Tibial nerve (tissue), 4 donors: ENCODE measurements at regions not wholly inside any gene's neighbourhood (a gene's known extent, or its start where the extent isn't known, plus 50 kb on each side); places are given as distances from the start of the nearest gene placed in this dataset.
"Not testable (repeated sequence)": the region's sequence is repeated elsewhere in the genome, so short reads cannot be mapped to it uniquely, and the experiment has no call there.

Source experiments
- DNase-seq, 2 donors: peaks; one replicate each; pipeline ENCODE4 v3.0.0-alpha.2; 2019; ENCODE audit warnings: low spot score in 2 of 2
- H3K27ac ChIP-seq, 4 donors: fragments of 200-600 bp; sonication (generic) in 3 of 4; one replicate each; pipeline ENCODE4 v1.5.1; 2017 to 2019; ENCODE audit warnings: mild to moderate bottlenecking in 1 of 4
- H3K27me3 ChIP-seq, 2 donors: fragments of 200-600 bp; sonication (generic) in 1 of 2; one replicate each; pipeline versions ENCODE4 v1.5.1 to v1.6.0; 2017 to 2019
- H3K36me3 ChIP-seq, 3 donors: fragments of 200-600 bp; sonication (generic); one replicate each; pipeline ENCODE4 v1.5.1; 2018 to 2019
- H3K4me1 ChIP-seq, 4 donors: fragments of 200-600 bp; sonication (generic) in 3 of 4; one replicate each; pipeline ENCODE4 v1.5.1; 2017 to 2019
- H3K4me3 ChIP-seq, 4 donors: fragments of 200-600 bp; sonication (generic) in 3 of 4; one replicate each; pipeline ENCODE4 v1.5.1; 2017 to 2019; ENCODE audit warnings: mild to moderate bottlenecking in 1 of 4, moderate library complexity in 1 of 4
- H3K9me3 ChIP-seq, 4 donors: fragments of 200-600 bp; sonication (generic) in 3 of 4; one replicate each; pipeline ENCODE4 v1.5.1; 2017 to 2019
- CTCF ChIP-seq, 5 experiments: fragments of 200-600 bp in 3 of 5; fragments of 450-650 bp in 2 of 5; sonication (generic) in 3 of 5; IDR thresholded peaks; one replicate each; pipeline ENCODE4 v1.5.1; 2016 to 2019; ENCODE audit warnings: antibody characterized with exemption in 5 of 5, mild to moderate bottlenecking in 3 of 5, moderate library complexity in 2 of 5
- EP300 ChIP-seq, 2 donors: sonication (generic); formaldehyde crosslinking; IDR thresholded peaks; one replicate each; pipeline ENCODE4 v1.6.1; 2017; ENCODE audit warnings: antibody characterized with exemption in 2 of 2, mild to moderate bottlenecking in 1 of 2
- POLR2A ChIP-seq, 2 donors: fragments of 450-650 bp; IDR thresholded peaks; one replicate each; pipeline ENCODE4 v1.6.1; 2017; ENCODE audit warnings: antibody characterized with exemption in 2 of 2, mild to moderate bottlenecking in 2 of 2, moderate library complexity in 2 of 2
- WGBS, 2 donors: methylation state at CpG; one replicate each; pipeline ENCODE4 v1.1.5; 2018; 5-methylcytosine and 5-hydroxymethylcytosine counted together

GRCh38 chr18:78798402-78799175 is 181.0 kb upstream of the SALL3 start:
- Histone ChIP-seq H3K27me3 (no peaks in the 10 kb centered on the region), H3K36me3 (no peaks in the 10 kb centered on the region), H3K4me3 (no peak overlapping the region), H3K4me1 (no peaks in the 10 kb centered on the region), H3K9me3 (peaks cover 0 to 2% (median 0%) of the 10 kb centered on the region in 4 donors), H3K27ac (no peak overlapping the region)
- WGBS, 2 donors: 76 to 78% methylated on average over 29 of the region's 29 CpGs
- no peak for DNase-seq
- no peak for TF ChIP-seq POLR2A (IDR thresholded peaks at IDR 0.05)
- TF ChIP-seq EP300 (IDR thresholded peaks at IDR 0.05): no peak
- TF ChIP-seq CTCF (IDR thresholded peaks at IDR 0.05): no peak

- Histone ChIP-seq H3K27ac (no peak overlapping the region), H3K4me3 (no peak overlapping the region), H3K4me1 (no peaks in the 10 kb centered on the region), H3K9me3 (peaks cover 0 to 2% (median 0%) of the 10 kb centered on the region in 4 donors), H3K27me3 (no peaks in the 10 kb centered on the region), H3K36me3 (no peaks in the 10 kb centered on the region)
- TF ChIP-seq POLR2A (IDR thresholded peaks at IDR 0.05): no peak
- no peak for TF ChIP-seq CTCF (IDR thresholded peaks at IDR 0.05)
- no peak for TF ChIP-seq EP300 (IDR thresholded peaks at IDR 0.05)
- DNase-seq: no peak
- 85 to 87% methylated on average over 29 of the region's 29 CpGs for WGBS, 2 donors
Observed at GRCh38 chr18:78799382-78800089, 180.1 kb upstream of the SALL3 start.

GRCh38 chr18:78800102-78800851 is 179.3 kb upstream of the SALL3 start:
- DNase-seq, H3K4me1 ChIP-seq, H3K4me3 ChIP-seq, H3K27me3 ChIP-seq, H3K36me3 ChIP-seq, H3K9me3 ChIP-seq, H3K27ac ChIP-seq: not testable (repeated sequence)
- 78 to 79% methylated on average over 14 of the region's 14 CpGs for WGBS, 2 donors

GRCh38 chr18:78801011-78801410 is 178.6 kb upstream of the SALL3 start:
- 85 to 89% methylated on average over 7 of the region's 7 CpGs for WGBS, 2 donors
- no peaks in the 10 kb centered on the region for H3K27me3 ChIP-seq
- H3K9me3 ChIP-seq: peaks cover 0 to 2% (median 0%) of the 10 kb centered on the region in 4 donors
- H3K36me3 ChIP-seq: no peaks in the 10 kb centered on the region
- no peak for TF ChIP-seq EP300 (IDR thresholded peaks at IDR 0.05)
- TF ChIP-seq POLR2A (IDR thresholded peaks at IDR 0.05): no peak
- no peak for TF ChIP-seq CTCF (IDR thresholded peaks at IDR 0.05)
- DNase-seq: no peak
- no peak overlapping the region for H3K4me3 ChIP-seq
- no peak overlapping the region for H3K27ac ChIP-seq
- H3K4me1 ChIP-seq: no peaks in the 10 kb centered on the region

- no peak overlapping the region for H3K4me3 ChIP-seq
- no peaks in the 10 kb centered on the region for H3K4me1 ChIP-seq
- no peak overlapping the region for H3K27ac ChIP-seq
- TF ChIP-seq EP300 (IDR thresholded peaks at IDR 0.05) (no peak), POLR2A (IDR thresholded peaks at IDR 0.05) (no peak), CTCF (IDR thresholded peaks at IDR 0.05) (no peak)
- H3K9me3 ChIP-seq: peaks cover 0 to 2% (median 0%) of the 10 kb centered on the region in 4 donors
- H3K27me3 ChIP-seq: no peaks in the 10 kb centered on the region
- 87 to 92% methylated on average over 9 of the region's 9 CpGs for WGBS, 2 donors
- no peak for DNase-seq
- no peaks in the 10 kb centered on the region for H3K36me3 ChIP-seq
Observed at GRCh38 chr18:78803104-78803503, 176.5 kb upstream of the SALL3 start.
